Amniotic epithelial cell (primary cell): ENCODE measurements at regions not wholly inside any gene's neighbourhood (a gene's known extent, or its start where the extent isn't known, plus 50 kb on each side); places are given as distances from the start of the nearest gene placed in this dataset.
"Not testable (repeated sequence)": the region's sequence is repeated elsewhere in the genome, so short reads cannot be mapped to it uniquely, and the experiment has no call there.

Experiments
- DNase-seq: peaks from one replicate; pipeline ENCODE4 v3.0.0-alpha.2; 2010; ENCODE audit warnings: low read depth

- DNase-seq = no peak
Observed at GRCh38 chr3:104269771-104270170, 1096.9 kb upstream of the ALCAM start.

GRCh38 chr3:104273046-104273649, 1093.6 kb upstream of the ALCAM start:
- DNase-seq = peak; percentile 43

- no peak for DNase-seq
Observed at GRCh38 chr3:104275199-104275598, 1091.5 kb upstream of the ALCAM start.

GRCh38 chr3:104279617-104280016, 1087.1 kb upstream of the ALCAM start:
- DNase-seq = peak; percentile 65

- peak; percentile 13 for DNase-seq
Observed at GRCh38 chr3:104281713-104282112, 1085.0 kb upstream of the ALCAM start.

- no peak for DNase-seq
Observed at GRCh38 chr3:104286645-104287044, 1080.1 kb upstream of the ALCAM start.

- no peak for DNase-seq
Observed at GRCh38 chr3:104291437-104291851, 1075.3 kb upstream of the ALCAM start.

- no peak for DNase-seq
Observed at GRCh38 chr3:104291878-104292277, 1074.8 kb upstream of the ALCAM start.

GRCh38 chr3:104297617-104298016, 1069.1 kb upstream of the ALCAM start:
- no peak for DNase-seq

- no peak for DNase-seq
Observed at GRCh38 chr3:104298662-104299061, 1068.0 kb upstream of the ALCAM start.

GRCh38 chr3:104316118-104316517, 1050.6 kb upstream of the ALCAM start:
- peak; percentile 19 for DNase-seq

- peak; percentile 1 for DNase-seq
Observed at GRCh38 chr3:104323226-104323625, 1043.5 kb upstream of the ALCAM start.

- no peak for DNase-seq
Observed at GRCh38 chr3:104347291-104347690, 1019.4 kb upstream of the ALCAM start.

GRCh38 chr3:104349836-104350235, 1016.9 kb upstream of the ALCAM start:
- DNase-seq = peak; percentile 10

- no peak for DNase-seq
Observed at GRCh38 chr3:104353951-104354350, 1012.8 kb upstream of the ALCAM start.

GRCh38 chr3:104359546-104359945, 1007.2 kb upstream of the ALCAM start:
- DNase-seq = peak; percentile 93

GRCh38 chr3:104360038-104360437, 1006.7 kb upstream of the ALCAM start:
- DNase-seq = peak; percentile 9

GRCh38 chr3:104361748-104362147, 1005.0 kb upstream of the ALCAM start:
- DNase-seq = not testable (repeated sequence)

GRCh38 chr3:104362319-104362718, 1004.4 kb upstream of the ALCAM start:
- DNase-seq = no peak

GRCh38 chr3:104367000-104367399, 999.7 kb upstream of the ALCAM start:
- peak; percentile 39 for DNase-seq

GRCh38 chr3:104368760-104369159, 997.9 kb upstream of the ALCAM start:
- DNase-seq = no peak

GRCh38 chr3:104385421-104385820, 981.3 kb upstream of the ALCAM start:
- no peak for DNase-seq

- DNase-seq = peak; percentile 73
Observed at GRCh38 chr3:104388619-104389018, 978.1 kb upstream of the ALCAM start.

- DNase-seq = no peak
Observed at GRCh38 chr3:104392327-104392726, 974.4 kb upstream of the ALCAM start.
